H9 (cell line): ENCODE measurements at regions not wholly inside any gene's neighbourhood (a gene's known extent, or its start where the extent isn't known, plus 50 kb on each side); places are given as distances from the start of the nearest gene placed in this dataset.

Experiments used
- DNase-seq: peaks from one replicate; pipeline ENCODE4 v3.0.0-alpha.2; 2017
- H2AFZ ChIP-seq: one replicate; pipeline ENCODE4 v1.6.1; 2013; ENCODE audit warnings: mild to moderate bottlenecking, low read length, control low read depth, moderate library complexity
- H2AK5ac ChIP-seq: 2 replicates; pipeline ENCODE4 v1.6.1; 2013; ENCODE audit warnings: low read length, control low read depth, mixed read lengths; ENCODE audit not compliant: insufficient read length
- H2BK120ac ChIP-seq: one replicate; pipeline ENCODE4 v1.6.1; 2013; ENCODE audit warnings: low read depth, mild to moderate bottlenecking, low read length, control low read depth, inconsistent platforms; ENCODE audit not compliant: poor library complexity, severe bottlenecking
- H2BK12ac ChIP-seq: 2 replicates; pipeline ENCODE4 v1.6.1; 2013; ENCODE audit warnings: low read length, control low read depth, mixed read lengths, low read depth; ENCODE audit not compliant: insufficient read length
- H2BK15ac ChIP-seq: 2 replicates; pipeline ENCODE4 v1.6.1; 2013; ENCODE audit warnings: low read depth, low read length, control low read depth
- H2BK20ac ChIP-seq: one replicate; pipeline ENCODE4 v1.6.1; 2013; ENCODE audit warnings: low read depth, mild to moderate bottlenecking, low read length, control low read depth, inconsistent platforms; ENCODE audit not compliant: poor library complexity, severe bottlenecking
- H2BK5ac ChIP-seq: 2 replicates; pipeline ENCODE4 v1.6.1; 2013; ENCODE audit warnings: low read length, control low read depth, mixed read lengths; ENCODE audit not compliant: insufficient read length
- H3K14ac ChIP-seq: 2 replicates; pipeline ENCODE4 v1.6.1; 2013; ENCODE audit warnings: low read length, control low read depth; ENCODE audit not compliant: insufficient read depth
- H3K18ac ChIP-seq: 2 replicates; pipeline ENCODE4 v1.6.1; 2013; ENCODE audit warnings: low read depth, mild to moderate bottlenecking, mixed read lengths, low read length, control low read depth; ENCODE audit not compliant: insufficient read length
- H3K23ac ChIP-seq: 2 replicates; pipeline ENCODE4 v1.6.1; 2013; ENCODE audit warnings: low read length, control low read depth, mixed read lengths, low read depth; ENCODE audit not compliant: insufficient read length
- H3K23me2 ChIP-seq: 2 replicates; pipeline ENCODE4 v1.6.1; 2013; ENCODE audit warnings: low read depth, mild to moderate bottlenecking, mixed read lengths, low read length, control low read depth; ENCODE audit not compliant: insufficient read length, poor library complexity, severe bottlenecking
- H3K27ac ChIP-seq: 2 replicates; pipeline ENCODE4 v1.5.1; 2013; ENCODE audit warnings: low read length, control low read depth, mixed read lengths, low read depth; ENCODE audit not compliant: insufficient read length
- H3K27me3 ChIP-seq: 2 replicates; pipeline ENCODE4 v1.6.1; 2013; ENCODE audit warnings: low read length, control low read depth, inconsistent platforms; ENCODE audit not compliant: insufficient read depth
- H3K4ac ChIP-seq: 2 replicates; pipeline ENCODE4 v1.6.1; 2013; ENCODE audit warnings: low read depth, mild to moderate bottlenecking, control low read depth, inconsistent platforms, low read length, moderate library complexity
- H3K4me1 ChIP-seq: 2 replicates; pipeline ENCODE4 v1.6.1; 2013; ENCODE audit warnings: low read length, control low read depth, inconsistent platforms; ENCODE audit not compliant: insufficient read depth
- H3K4me2 ChIP-seq: 2 replicates; pipeline ENCODE4 v1.6.1; 2013; ENCODE audit warnings: low read length, control low read depth, mixed read lengths; ENCODE audit not compliant: insufficient read length, insufficient read depth
- H3K56ac ChIP-seq: 2 replicates; pipeline ENCODE4 v1.6.1; 2013; ENCODE audit warnings: low read depth, mild to moderate bottlenecking, mixed read lengths, low read length, control low read depth; ENCODE audit not compliant: insufficient read length
- H3K79me1 ChIP-seq: 2 replicates; pipeline ENCODE4 v1.6.1; 2013; ENCODE audit warnings: low read depth, mild to moderate bottlenecking, moderate library complexity, low read length, control low read depth, inconsistent platforms; ENCODE audit not compliant: insufficient read depth, poor library complexity, severe bottlenecking
- H3K79me2 ChIP-seq: 2 replicates; pipeline ENCODE4 v1.6.1; 2013; ENCODE audit warnings: low read length, control low read depth, inconsistent platforms; ENCODE audit not compliant: insufficient read depth
- H3K9ac ChIP-seq: 2 replicates; pipeline ENCODE4 v1.6.1; 2013; ENCODE audit warnings: low read length, control low read depth, mixed read lengths; ENCODE audit not compliant: insufficient read length; ENCODE audit errors: extremely low read depth
- H3K9me3 ChIP-seq: one replicate; pipeline ENCODE4 v1.6.1; 2013; ENCODE audit warnings: low read depth, low read length, inconsistent platforms; ENCODE audit not compliant: control insufficient read depth
- H3T11ph ChIP-seq: one replicate; pipeline ENCODE4 v1.6.1; 2013; ENCODE audit warnings: mild to moderate bottlenecking, low read length, control low read depth, inconsistent platforms
- H4K20me1 ChIP-seq: one replicate; pipeline ENCODE4 v1.6.1; 2013; ENCODE audit not compliant: control insufficient read depth, insufficient read length, insufficient read depth
- H4K5ac ChIP-seq: 2 replicates; pipeline ENCODE4 v1.6.1; 2013; ENCODE audit warnings: low read depth, mild to moderate bottlenecking, mixed read lengths, low read length, control low read depth; ENCODE audit not compliant: insufficient read length
- H4K8ac ChIP-seq: replicated peaks from 2 replicates; pipeline ENCODE4 v1.6.1; 2013; ENCODE audit warnings: low read length, control low read depth, mixed read lengths, low read depth; ENCODE audit not compliant: insufficient read length
- H4K91ac ChIP-seq: 2 replicates; pipeline ENCODE4 v1.6.1; 2013; ENCODE audit warnings: low read depth, mild to moderate bottlenecking, moderate library complexity, mixed read lengths, low read length, control low read depth; ENCODE audit not compliant: insufficient read length
- H3K27ac Mint-ChIP-seq, 3 experiments: 2 replicates in 2 of 3; 3 replicates in 1 of 3; pipeline ENCODE4 v1.8.0; 2020 to 2021; ENCODE audit warnings: mixed read lengths in 3 of 3, mild to moderate bottlenecking in 1 of 3, moderate library complexity in 1 of 3
- H3K27me3 Mint-ChIP-seq: 2 replicates; pipeline ENCODE4 v1.8.0; 2021; ENCODE audit warnings: low read depth, mild to moderate bottlenecking, moderate library complexity, mixed read lengths
- H3K36me3 Mint-ChIP-seq, 3 experiments: 2 replicates in 2 of 3; 3 replicates in 1 of 3; pipeline ENCODE4 v1.8.0; 2020 to 2021; ENCODE audit warnings: low read depth in 3 of 3, mixed read lengths in 3 of 3; ENCODE audit not compliant: insufficient read depth in 1 of 3
- H3K4me1 Mint-ChIP-seq, 2 experiments: 2 replicates each; pipeline ENCODE4 v1.8.0; 2020; ENCODE audit warnings: mixed read lengths in 2 of 2
- H3K4me3 Mint-ChIP-seq, 2 experiments: 2 replicates in 1 of 2; 3 replicates in 1 of 2; pipeline ENCODE4 v1.8.0; 2020 to 2021; ENCODE audit warnings: mild to moderate bottlenecking in 2 of 2, mixed read lengths in 2 of 2, moderate library complexity in 1 of 2
- H3K9me3 Mint-ChIP-seq, 2 experiments: 2 replicates in 1 of 2; 3 replicates in 1 of 2; pipeline ENCODE4 v1.8.0; 2020; ENCODE audit warnings: mild to moderate bottlenecking in 2 of 2, mixed read lengths in 2 of 2, moderate library complexity in 1 of 2
- WGBS: extraction: QIAGEN DNeasy Blood & Tissue Kit; methylation state at CpG from one replicate; pipeline ENCODE4 v1.1.7; 2013; ENCODE audit warnings: missing lambda C conversion rate, low lambda C conversion rate, mixed read lengths; ENCODE audit not compliant: insufficient read length; ENCODE audit errors: extremely low coverage; 5-methylcytosine and 5-hydroxymethylcytosine counted together
- TF ChIP-seq, protein P1 (sequence below): fragments of 200-600 bp; sonication (generic); conservative IDR thresholded peaks from 3 replicates; pipeline ENCODE4 v1.8.0; 2021; ENCODE audit warnings: antibody characterized with exemption, mild to moderate bottlenecking

DNA sequence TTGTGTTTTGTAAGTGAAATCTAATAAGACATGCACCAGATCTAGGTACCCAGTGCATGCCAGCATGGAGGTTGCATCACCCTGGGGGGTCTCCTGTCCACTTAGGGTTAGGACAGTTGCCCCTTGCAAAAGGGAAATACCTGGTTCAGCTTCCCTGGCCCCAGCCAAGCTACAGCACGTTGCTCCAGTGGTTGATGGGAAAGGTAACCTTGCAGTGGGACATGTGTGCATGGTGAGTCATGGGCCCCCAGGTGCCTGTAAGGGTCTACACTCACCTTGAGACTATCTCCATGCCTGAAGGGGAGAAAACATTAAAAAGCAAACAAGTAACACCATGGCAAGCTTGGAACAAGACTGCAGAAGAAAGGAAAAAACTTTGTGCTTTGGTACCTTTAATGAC is 143.9 kb downstream of the LSM5 start:
- Histone ChIP-seq H3K23me2 (no peaks in the 10 kb centered on the region), H4K5ac (no peak overlapping the region), H4K20me1 (no peaks in the 10 kb centered on the region), H2AFZ (no peak overlapping the region), H3K4ac (no peak overlapping the region), H3K18ac (no peak overlapping the region), H2BK5ac (no peak overlapping the region), H3K9ac (no peak overlapping the region), H3K27me3 (no peaks in the 10 kb centered on the region), H2BK120ac (no peak overlapping the region), H2BK15ac (no peak overlapping the region), H3K79me2 (no peaks in the 10 kb centered on the region), H3K14ac (no peak overlapping the region), H2BK20ac (no peak overlapping the region), H2BK12ac (no peak overlapping the region), H3T11ph (no peak overlapping the region), H4K8ac (no peak overlapping the region), H3K79me1 (no peaks in the 10 kb centered on the region), H3K23ac (no peak overlapping the region), H3K56ac (no peak overlapping the region), H3K4me1 (no peaks in the 10 kb centered on the region), H3K9me3 (no peaks in the 10 kb centered on the region), H2AK5ac (no peak overlapping the region), H3K4me2 (no peak overlapping the region), H4K91ac (no peak overlapping the region), H3K27ac (no peak overlapping the region)
- TF ChIP-seq, protein P1, sequence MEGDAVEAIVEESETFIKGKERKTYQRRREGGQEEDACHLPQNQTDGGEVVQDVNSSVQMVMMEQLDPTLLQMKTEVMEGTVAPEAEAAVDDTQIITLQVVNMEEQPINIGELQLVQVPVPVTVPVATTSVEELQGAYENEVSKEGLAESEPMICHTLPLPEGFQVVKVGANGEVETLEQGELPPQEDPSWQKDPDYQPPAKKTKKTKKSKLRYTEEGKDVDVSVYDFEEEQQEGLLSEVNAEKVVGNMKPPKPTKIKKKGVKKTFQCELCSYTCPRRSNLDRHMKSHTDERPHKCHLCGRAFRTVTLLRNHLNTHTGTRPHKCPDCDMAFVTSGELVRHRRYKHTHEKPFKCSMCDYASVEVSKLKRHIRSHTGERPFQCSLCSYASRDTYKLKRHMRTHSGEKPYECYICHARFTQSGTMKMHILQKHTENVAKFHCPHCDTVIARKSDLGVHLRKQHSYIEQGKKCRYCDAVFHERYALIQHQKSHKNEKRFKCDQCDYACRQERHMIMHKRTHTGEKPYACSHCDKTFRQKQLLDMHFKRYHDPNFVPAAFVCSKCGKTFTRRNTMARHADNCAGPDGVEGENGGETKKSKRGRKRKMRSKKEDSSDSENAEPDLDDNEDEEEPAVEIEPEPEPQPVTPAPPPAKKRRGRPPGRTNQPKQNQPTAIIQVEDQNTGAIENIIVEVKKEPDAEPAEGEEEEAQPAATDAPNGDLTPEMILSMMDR, result no peak
- Mint-ChIP-seq H3K4me3 (no peak overlapping the region), H3K27ac (no peak overlapping the region), H3K27me3 (peaks cover 2% of the 10 kb centered on the region; the same call in 1 of the 2 replicates), H3K4me1 (no peaks in the 10 kb centered on the region), H3K36me3 (0 out of 7 replicates have a peak, but pooled peaks cover 0 to 3% (median 0%) of the 10 kb centered on the region in 3 experiments), H3K9me3 (peaks cover 4 to 14% of the 10 kb centered on the region in 2 experiments)
- DNase-seq, result no peak
- WGBS, result no CpG with 5 or more reads among the region's 1 CpG
